HG03064 (cell line): ENCODE measurements at regions not wholly inside any gene's neighbourhood (a gene's known extent, or its start where the extent isn't known, plus 50 kb on each side); places are given as distances from the start of the nearest gene placed in this dataset.

Experiments
- ATAC-seq: cut with Tn5 transposase; IDR thresholded peaks from one replicate; pipeline ENCODE4 v1.9.1; 2021; ENCODE audit warnings: low read depth; ENCODE audit not compliant: unreplicated experiment

DNA sequence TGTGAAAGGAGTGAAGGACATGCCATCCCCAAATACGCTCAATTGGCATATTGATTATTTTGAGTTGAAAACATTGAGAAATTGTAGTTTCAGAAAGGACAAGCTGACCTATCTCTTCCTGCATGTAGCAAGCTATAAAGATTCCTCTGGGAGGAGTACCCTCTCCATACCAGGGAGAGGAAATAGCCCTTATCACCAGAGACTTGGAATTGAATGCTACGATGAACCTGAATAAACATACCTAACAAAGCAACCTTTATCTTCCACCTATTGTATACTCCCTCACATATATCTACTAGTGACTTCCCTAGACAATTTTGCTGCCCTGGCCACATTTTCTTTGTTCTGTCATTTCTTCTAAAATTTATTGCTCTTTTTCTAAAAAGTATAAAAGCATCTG lies 150.2 kb upstream of the EEPD1 start:
- no peak for ATAC-seq

DNA sequence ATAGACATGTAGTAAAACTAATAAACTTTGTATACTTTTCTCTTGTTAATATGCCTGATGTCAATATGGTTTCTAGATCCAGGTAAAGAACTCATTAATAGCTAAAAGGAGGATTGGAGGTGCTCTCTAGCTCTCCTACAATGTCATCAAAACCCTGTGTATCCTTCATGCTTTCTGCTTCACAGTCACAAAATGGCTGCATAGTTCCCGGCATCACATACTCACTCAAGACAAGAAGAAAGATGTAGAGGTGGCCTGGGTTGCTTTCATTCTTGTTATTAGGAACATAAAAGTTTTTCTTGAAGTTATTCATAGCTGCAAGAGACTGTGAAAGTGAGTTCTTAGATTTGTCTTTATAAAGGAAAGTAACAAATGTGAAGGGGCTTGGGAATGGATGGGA lies 149.7 kb upstream of the EEPD1 start:
- no peak for ATAC-seq

DNA sequence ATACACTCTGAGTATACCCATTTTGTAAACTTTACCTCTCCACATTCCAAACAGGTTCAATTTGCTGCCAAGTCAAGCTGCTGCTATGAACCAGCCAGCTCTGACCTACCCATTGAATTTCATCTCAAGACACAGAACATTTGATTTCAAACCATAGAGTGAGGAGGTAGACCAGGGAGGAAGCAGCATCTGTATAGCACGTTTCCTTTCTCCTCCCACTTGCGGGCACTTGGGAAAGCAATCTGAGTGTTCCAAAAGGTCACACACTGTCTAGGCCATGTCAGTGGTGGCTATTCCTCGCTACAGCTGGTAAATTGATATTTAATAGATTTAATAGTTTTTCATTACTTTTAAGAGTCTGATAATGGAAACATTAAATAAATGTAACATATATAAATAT lies 147.8 kb upstream of the EEPD1 start:
- no peak for ATAC-seq

DNA sequence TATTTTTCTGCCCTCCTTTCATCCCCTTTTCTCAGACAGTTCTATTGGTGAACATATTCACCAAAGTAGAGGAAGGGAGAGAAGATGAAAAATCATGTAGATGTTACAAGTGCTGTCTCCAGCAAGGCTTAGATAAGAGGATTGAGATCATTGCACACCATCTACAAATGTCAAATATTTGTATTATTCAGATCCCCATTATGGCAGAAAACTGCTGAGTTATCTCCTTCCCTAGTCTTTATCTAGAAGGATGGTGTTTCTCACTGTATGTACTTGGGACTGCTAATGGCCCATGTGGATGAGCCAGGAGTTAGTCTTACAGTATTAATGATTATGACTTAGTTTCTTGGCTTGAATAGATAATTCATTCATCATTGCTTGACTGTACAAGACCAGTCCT lies 147.2 kb upstream of the EEPD1 start:
- ATAC-seq: no peak

DNA sequence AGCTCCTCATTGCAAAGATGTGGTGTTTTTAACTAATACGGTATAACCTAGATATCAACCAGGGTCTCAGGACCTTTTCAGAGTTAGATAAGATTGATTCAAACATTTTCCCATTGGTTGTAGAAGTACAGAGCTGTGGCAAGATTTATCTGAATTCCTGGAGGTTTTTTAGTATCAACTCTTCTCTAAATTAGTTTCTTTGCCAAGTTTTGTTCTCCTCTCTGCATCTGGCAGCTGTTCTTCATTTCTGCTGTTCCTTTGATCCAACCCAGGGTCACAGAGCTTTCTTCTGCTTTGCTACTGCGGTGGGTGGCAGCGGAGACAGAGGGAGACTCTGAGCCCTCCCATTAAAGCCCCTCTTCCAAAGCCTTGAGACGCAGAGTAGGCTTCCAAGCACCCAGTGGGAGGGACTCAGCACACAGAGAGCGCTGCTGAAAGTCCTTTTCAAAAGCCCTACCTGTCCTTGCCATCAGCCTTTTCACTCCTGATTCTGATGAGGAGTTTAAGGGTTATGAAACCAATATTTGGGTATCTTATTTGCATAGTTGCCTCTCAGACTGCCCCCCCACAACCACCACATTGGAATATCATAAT lies 146.3 kb upstream of the EEPD1 start:
- ATAC-seq: no peak

DNA sequence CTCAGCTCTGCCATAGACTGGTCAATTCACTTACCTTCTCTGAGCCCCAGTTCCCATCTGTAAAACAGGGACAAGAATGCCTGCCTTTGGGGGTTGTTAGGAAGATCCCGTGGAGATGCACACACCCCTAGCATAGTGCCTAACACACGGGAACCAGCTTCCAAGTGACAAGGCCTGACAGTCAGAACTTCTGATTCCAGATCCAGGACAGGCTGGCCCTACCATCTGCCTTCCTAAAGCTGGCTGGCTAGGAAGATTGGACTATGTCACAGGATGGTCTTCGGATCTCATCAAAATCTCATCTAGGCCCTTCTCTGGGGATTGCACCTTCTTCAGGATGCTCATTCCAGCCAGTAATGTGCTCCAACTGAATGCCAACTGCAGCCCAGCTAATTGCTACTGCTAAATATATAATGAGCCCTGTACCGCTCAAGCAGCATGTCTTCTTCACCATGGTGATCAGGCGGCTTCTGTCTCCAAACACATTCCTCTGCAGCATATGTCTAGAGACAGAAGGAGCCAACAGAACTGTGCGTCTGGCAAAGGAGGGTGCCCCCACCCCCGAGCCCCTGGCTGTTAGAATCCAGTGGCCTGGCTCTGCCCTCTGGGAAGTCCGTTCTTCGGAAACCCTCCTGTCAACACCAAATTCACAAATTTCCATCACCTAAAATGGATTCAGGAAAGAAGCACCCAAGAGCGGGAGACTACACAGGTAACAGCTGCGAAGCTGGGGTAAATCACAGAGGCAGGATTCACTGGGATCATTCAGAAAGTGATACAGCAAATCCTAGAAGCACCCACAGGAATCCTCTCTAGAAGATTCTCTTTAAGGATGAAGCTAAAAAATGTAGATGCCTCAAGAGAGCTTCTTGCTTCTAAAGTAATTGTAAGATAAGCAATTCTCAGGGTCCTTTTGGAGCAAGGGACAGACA lies 142.1 kb upstream of the EEPD1 start:
- no peak for ATAC-seq

DNA sequence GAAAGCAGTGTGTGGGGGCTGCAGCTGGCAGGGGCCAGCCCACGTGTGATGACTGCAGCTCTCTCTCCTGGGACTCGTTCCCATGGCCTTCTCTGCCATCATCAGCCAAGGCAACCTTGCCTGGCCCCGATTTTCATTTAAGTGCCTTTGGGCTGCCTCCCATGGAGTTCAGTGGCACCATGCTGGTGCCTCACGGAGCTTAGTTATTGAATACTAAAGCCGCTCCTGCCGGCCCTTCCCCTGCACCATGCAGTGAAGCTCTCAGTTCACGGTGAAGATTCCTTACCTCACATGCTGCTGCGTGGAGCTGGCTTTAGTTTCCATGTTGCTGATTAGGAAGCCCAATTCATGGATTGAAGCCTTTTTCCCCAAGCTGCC lies 141.5 kb upstream of the EEPD1 start:
- no peak for ATAC-seq

DNA sequence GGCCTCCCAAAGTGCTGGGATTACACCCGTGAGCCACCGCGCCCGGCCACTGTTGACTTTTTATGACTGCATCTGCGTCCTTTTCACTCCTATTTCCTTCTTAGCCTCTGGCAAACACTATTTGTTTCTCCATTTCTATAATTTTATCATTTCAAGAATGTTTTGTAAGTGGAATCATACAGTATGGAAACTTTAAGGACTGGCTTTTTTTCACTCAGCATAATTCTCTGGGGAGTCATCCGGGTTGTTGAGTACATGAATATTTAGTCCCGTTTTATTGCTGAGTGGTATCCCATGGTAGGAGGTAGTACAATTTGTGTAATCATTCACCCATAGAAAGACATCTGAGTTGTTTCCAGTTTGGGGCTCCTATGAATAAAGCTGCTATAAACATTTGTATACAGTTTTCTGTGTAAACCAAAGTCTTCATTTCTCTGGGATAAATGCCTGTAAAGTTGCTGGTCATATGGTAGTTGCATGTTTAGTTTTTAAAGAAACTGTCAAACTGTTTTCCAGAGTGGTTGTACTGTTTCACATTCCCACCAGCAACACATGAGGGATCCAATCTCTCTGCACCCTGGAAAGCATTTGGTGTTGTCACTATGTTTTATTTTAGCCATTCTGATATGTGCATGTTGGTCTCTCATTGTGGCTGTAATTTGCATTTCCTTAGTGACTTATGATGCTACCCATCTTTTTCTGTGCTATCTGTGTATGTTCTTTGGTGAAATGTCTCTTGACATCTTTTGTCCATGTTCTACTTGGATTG lies 139.6 kb upstream of the EEPD1 start:
- ATAC-seq: no peak

DNA sequence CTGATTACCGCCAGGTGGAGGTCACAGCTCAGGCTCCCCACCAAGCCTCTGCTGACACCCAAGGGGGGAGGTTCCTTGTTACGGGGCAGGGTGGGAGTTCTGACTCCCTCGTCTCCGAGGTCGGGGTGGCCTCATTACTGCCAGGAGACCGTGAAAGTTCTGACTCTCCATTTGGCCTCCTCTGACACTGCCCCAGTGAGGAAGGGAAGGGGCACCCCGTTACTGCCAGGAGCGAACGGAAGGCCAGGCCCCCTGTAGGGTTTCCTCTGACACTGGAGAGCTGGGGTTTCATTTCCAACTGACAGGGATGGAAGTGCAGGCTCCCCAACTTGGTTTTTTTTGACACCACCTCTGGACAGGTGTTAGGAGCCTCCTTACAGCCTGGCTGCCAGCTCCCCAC lies 138.1 kb upstream of the EEPD1 start:
- no peak for ATAC-seq

DNA sequence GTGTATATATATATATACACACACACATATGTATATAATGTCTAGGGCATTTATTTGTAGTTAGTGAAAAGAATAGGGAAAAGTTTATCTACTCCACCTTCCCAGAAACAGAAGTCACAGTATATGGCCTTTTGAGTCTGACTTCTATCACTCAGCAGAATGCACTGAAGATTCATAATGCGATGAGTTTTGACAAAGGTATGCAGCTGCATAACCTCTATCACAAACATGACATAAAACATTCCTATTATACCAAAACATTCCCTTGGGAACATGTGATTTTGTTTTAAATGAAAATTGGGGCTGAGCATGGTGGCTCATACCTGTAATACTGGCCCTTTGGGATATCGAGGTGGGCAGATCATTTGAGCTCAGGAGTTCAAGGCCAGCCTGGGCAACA lies 137.3 kb upstream of the EEPD1 start:
- no peak for ATAC-seq

DNA sequence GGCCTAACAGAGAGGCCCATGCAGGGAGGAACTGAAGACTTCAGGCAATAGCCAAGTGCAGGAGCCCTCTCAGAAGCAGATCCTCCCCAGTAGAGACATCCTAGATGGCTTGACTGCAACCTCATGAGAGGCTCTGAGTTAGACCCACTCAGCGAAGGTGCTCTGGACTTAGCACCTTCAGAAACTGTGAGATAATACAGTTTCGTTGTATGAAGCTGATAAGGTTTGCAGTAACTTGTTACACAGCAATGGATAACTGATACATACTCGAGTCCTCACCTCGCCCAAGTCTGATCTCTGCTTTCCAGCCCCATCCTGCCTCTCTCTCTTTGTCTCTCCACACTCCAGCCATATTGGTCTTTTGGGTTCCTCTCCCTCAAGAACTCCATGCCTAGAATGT lies 136.4 kb upstream of the EEPD1 start:
- ATAC-seq: no peak

DNA sequence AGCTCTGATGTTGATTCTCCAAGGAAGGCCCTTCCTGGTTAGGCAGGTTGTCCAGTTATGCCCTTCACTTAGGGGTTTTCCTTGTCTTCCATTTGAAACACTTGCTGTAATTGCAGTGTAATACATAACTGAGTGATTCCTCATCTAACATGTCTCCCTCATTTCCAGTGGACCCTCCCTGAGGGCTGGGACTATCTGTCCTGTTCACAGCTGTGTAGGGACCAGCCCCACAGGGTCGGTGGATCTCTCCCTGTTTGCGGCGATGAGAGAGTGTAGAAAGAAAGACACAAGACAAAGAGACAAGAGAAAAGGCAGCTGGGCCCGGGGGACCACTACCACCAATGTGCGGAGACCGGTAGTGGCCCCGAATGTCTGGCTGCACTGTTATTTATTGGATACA lies 135.9 kb upstream of the EEPD1 start:
- no peak for ATAC-seq

DNA sequence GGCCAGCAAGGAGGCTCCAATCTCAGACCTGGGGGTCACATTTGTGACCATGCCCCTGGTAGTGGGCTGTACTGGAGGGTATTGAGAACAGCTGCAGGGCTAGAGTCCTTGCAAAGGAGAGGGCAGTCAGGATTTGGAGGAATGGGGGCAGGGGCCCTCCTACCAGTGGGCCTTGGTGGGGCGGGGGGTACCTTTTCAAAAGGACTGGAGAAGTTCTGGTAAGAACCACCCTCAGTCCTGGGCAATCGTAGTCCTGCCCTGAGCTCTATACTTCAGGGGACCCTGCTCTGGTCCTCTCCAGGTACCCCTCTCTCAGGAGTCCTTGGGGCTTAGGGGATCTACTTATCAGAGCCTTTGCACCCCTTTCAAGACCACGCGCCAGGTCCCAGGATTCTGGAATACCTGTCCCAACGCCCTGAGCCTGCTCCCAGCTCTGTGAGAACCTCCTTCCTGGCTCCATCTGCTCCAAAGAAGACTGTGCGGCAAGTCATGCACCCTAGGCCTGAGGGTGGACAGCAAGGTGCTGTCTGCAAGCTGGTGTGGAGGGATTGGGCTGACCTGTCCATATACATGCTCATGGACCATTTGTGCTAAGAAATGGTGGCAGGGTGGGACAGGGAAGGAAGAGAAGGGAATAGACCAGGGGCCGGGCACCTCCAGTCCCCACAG lies 134.1 kb upstream of the EEPD1 start:
- ATAC-seq: no peak

DNA sequence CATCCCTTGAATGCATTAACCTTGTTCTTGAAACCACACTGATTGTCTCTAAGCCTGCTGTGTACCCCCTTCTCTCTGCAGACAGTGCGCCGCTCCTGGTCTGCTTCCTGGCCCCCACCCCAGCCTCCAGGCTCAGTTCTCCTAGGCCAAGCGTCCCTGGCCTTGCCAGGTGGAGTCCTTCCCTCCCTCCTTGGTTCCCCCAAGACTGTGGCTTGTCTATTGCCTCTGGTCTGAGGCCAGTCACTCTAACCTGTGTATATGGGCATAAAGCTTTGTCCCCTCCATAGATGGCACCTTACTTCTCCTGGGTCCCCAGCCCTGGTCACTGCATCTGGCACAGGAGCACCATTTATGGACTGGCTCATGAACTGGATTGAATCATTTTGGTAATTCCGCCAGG lies 133.5 kb upstream of the EEPD1 start:
- no peak for ATAC-seq

DNA sequence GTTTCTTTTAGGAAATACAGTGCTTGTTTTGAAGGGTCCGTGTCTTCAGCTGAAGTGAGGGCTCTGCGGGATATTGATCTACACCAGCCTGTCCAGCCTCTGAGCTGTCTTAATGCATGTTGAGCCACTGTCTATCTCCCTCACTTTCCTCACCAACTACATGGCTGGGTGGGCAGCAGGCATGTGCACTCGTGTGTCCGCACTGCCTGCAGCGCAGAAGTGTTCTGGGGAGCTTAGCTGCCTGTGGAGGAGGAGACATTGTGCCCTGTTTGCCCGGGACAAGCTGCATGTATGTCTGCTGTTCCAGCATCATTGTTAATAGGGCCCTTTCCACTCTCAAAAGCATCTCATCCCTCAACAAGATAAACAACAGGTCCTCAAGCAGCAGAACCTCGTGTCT lies 133.1 kb upstream of the EEPD1 start:
- ATAC-seq: no peak

DNA sequence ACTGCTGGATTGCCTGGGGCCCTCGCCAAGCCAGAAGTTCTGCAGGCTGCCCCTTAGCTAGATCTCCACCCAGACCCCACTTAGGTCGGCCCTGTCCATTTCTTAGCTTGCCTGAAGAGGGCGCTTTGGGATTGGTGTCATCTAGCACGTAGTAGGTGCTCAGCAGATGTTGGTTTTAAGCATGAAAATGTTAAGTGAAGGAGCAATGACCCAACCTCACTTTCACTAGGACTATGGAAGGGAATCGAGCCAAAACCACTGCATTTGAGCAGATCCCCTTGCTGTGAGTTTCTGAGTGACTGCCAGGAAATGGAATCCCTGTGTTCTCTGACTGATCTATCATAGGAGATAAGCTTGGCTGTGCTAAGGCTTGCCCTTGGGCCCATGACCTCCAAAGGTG lies 131.7 kb upstream of the EEPD1 start:
- ATAC-seq: no peak

DNA sequence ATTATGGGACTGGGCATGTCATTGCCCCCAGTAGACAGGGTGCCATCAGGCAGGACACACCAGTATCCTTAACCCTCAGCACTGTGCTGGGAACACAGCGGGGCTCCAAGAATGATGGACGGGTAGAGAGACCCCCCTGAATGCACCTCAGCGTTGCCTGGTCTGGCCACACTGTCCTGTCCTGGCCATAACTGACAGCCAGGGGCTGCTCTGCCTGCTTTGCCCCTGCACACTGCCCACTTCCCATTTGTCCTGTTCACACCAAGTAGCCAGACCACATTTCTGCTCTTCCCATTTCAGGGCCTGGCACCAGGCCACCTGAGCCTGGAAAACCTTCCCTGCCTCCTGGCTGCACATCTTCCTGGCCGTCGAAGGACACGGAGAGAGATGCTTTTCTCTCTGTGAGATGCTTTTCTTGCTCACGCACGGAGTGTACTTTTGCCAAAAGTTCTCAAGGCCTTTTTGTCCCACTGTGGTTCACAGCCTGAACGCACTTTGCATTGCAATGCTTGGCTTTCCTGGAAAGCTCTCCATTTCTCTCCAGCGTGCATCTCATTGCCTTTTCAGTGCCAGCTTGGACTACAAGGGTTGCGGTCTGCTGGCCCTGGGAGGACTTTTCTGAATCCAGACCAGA lies 131.0 kb upstream of the EEPD1 start:
- no peak for ATAC-seq

DNA sequence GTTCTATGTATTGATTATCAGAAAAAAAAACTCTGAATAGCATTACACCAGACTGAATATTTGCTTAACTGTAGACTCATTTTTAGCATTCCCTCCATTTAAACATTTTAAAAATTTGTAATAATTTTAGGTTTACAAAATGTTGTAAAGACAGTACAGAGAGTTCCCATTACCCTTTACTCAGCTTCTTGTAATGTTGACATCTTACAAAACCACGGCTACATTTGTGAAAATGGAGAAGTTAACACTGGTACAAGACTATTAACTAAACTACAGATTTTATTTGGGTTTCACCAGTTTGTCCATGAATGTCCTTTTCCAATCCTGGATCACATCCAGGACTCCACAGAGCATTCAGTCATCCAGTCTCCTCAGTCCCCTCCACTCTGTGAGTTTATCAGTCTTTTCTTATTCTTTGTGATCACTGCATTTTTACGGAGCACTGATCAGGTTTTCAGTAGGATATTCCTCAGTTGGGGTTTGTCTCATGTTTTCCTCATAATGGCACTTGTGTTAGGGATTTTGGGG lies 130.0 kb upstream of the EEPD1 start:
- ATAC-seq: no peak

DNA sequence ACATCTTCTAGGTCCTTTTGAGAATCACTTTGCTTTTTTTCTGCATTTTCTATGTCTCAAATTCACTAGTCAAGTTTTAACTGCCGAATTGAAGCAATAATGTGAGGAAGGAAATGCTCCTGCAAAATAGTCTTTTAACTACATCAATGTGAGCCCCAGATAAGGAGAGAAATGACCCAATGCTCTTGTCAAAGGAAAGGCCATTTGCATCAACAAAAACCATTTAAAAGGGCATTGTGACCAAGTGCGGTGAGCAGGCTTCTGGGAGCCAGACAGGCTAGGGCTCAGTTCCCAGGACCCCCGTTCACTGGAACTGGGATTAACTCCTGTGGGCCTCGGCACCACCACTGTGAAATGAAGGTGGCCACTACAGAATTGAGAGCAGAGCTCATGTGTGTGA lies 127.9 kb upstream of the EEPD1 start:
- ATAC-seq: no peak

DNA sequence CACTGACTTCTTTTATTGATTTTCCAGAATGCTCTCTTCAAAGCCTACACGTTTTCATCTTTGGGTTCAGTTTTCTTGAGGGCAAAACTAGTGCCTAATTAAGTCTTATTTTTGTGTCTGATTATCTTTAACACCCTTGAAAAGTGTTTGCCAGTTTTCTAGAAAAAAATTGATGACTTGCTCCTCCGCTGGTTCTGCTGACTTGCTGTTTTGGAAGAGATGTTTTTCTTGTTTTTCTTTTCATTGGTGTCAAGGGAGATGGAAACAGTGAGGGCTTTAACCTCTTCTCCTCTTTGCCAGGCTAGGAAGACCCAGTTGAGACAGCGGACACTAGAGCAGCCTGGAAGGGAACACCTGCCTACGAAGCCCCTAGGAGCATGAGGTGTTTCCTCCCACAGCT lies 123.7 kb upstream of the EEPD1 start:
- no peak for ATAC-seq
